Heart right ventricle (tissue), 16 donors: ENCODE measurements at regions not wholly inside any gene's neighbourhood (a gene's known extent, or its start where the extent isn't known, plus 50 kb on each side); places are given as distances from the start of the nearest gene placed in this dataset.
A peak's percentile ranks its signal among the peaks of the same experiment; 100 is the strongest.

Experiments used
- ATAC-seq, 8 donors: fragments of 200-7000 bp; cut with Tn5 transposase; one replicate each; pipeline ENCODE4 v1.9.1; 2020; ENCODE audit warnings: mild to moderate bottlenecking in 8 of 8, moderate library complexity in 8 of 8, moderate number of reproducible peaks in 1 of 8
- DNase-seq, 2 donors: peaks; one replicate each; pipeline ENCODE4 v3.0.0-alpha.2; 2020
- H3K27ac ChIP-seq, 10 donors: fragments of 200-600 bp; sonication (generic) in 2 of 10; one replicate each; pipeline versions ENCODE4 v1.5.0 to v1.8.0; 2020 to 2022; ENCODE audit warnings: mild to moderate bottlenecking in 3 of 10
- H3K27me3 ChIP-seq, 7 donors: fragments of 200-600 bp; one replicate each; pipeline ENCODE4 v1.8.0; 2021 to 2022; ENCODE audit warnings: mild to moderate bottlenecking in 2 of 7
- H3K36me3 ChIP-seq, 9 donors: fragments of 200-600 bp; sonication (generic) in 1 of 9; one replicate each; pipeline versions ENCODE4 v1.5.0 to v1.8.0; 2020 to 2022; ENCODE audit warnings: mild to moderate bottlenecking in 2 of 9
- H3K4me1 ChIP-seq, 9 donors: fragments of 200-600 bp; sonication (generic) in 1 of 9; one replicate each; pipeline versions ENCODE4 v1.5.0 to v1.8.0; 2020 to 2022; ENCODE audit warnings: mild to moderate bottlenecking in 4 of 9
- H3K4me3 ChIP-seq, 10 donors: fragments of 200-600 bp; sonication (generic) in 2 of 10; one replicate each; pipeline versions ENCODE4 v1.5.0 to v1.8.0; 2020 to 2022; ENCODE audit warnings: mild to moderate bottlenecking in 7 of 10, moderate library complexity in 2 of 10
- H3K9me3 ChIP-seq, 11 donors: fragments of 200-600 bp in 10 of 11; sonication (generic) in 2 of 11; one replicate each; pipeline versions ENCODE4 v1.5.0 to v1.8.0; 2013 to 2022; ENCODE audit warnings: mild to moderate bottlenecking in 2 of 11, control low read depth in 1 of 11, moderate library complexity in 1 of 11
- CTCF ChIP-seq, 9 donors: fragments of 200-600 bp; sonication (generic) in 2 of 9; IDR thresholded peaks; one replicate each; pipeline versions ENCODE4 v1.5.0 to v1.8.0; 2021 to 2022; ENCODE audit warnings: antibody characterized with exemption in 9 of 9, mild to moderate bottlenecking in 5 of 9, moderate library complexity in 1 of 9
- WGBS, 2 donors: extraction: QIAGEN DNeasy Blood & Tissue Kit; methylation state at CpG; one replicate each; pipeline ENCODE4 v1.1.7; 2013; ENCODE audit warnings: inconsistent platforms in 1 of 2; 5-methylcytosine and 5-hydroxymethylcytosine counted together
- intact Hi-C, 10 donors: fragments of 100-400 bp; cut with DNase I; formaldehyde crosslinking; loops; one replicate each; pipeline versions ENCODE4 v1.11.1 to v1.14.2; 2022
- donor health status: Arrhythmogenic right ventricular cardiomyopathy.
- donor health status: ischemic (EF 13 %, LVEDD 7.1; RV severe dilation, severe dysfunction).
- donor health status: healthy with polysubstance abuse.
- donor health status: DM: no; HTN: yes; CAD: no.
- donor health status: DM: no; HTN: no; CAD: no.
- donor health status: ischemic (EF 25% LVEDD 6.9; RV normal size, moderate dysfunction).
- donor health status: ischemic (EF 25% LVEDD 5.7; RV mildly dilated, moderate dysfunction).
- donor health status: healthy.
- donor health status: DM: yes; HTN: yes; CAD: no.
- donor health status: Ischemic cardiomyopathy.
- donor health status: ischemic (EF 35%, LVEDD 5.7; RV mildly dilated, moderate dysfunction).
- donor health status: nonischemic (EF 11% LVEDD 7.7; RV severe dilation, severe dysfunction).
- donor health status: DM: yes; HTN: yes; CAD: no.
- donor health status: PGD.
- donor health status: ischemic (EF 29% LVEDD 5.4; RV normal size, mild dysfunction).
- donor health status: nonischemic (EF 23%, LVEDD 6.1; RV moderate dilation, normal function).

DNA sequence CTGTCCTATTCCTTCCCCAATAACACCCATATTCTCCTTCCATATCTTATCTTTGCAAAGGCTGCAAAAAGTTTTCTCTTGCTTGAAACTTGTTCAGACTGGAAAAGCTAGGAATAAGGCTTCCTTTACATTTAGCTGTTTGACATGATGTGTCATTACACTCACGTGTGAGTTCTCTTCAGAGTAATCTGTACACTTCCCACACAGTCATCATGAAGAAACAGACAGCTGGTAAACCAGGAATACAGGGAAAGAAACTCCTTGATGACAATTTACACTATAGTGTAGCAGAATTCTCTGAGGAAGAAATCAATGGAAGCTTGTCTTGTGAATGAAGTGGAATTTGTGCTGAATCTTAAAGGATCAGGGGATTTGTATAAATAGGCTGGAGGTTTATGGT lies 628.6 kb upstream of the CDH2 start:
- peaks cover 0 to 25% (median 0%) of the 10 kb centered on the region in 11 donors for H3K9me3 ChIP-seq
- H3K36me3 ChIP-seq: no peaks in the 10 kb centered on the region
- 65 to 66% methylated on average over 1 of the region's 1 CpG for WGBS, 2 donors
- TF ChIP-seq CTCF (IDR thresholded peaks at IDR 0.05): no peak
- no peaks in the 10 kb centered on the region for H3K27me3 ChIP-seq
- H3K27ac ChIP-seq: no peak overlapping the region
- ATAC-seq: no peak
- no peak for DNase-seq
- intact Hi-C loops: no loop called here
- H3K4me1 ChIP-seq: peaks cover 0 to 4% (median 0%) of the 10 kb centered on the region in 9 donors
- H3K4me3 ChIP-seq: no peak overlapping the region

DNA sequence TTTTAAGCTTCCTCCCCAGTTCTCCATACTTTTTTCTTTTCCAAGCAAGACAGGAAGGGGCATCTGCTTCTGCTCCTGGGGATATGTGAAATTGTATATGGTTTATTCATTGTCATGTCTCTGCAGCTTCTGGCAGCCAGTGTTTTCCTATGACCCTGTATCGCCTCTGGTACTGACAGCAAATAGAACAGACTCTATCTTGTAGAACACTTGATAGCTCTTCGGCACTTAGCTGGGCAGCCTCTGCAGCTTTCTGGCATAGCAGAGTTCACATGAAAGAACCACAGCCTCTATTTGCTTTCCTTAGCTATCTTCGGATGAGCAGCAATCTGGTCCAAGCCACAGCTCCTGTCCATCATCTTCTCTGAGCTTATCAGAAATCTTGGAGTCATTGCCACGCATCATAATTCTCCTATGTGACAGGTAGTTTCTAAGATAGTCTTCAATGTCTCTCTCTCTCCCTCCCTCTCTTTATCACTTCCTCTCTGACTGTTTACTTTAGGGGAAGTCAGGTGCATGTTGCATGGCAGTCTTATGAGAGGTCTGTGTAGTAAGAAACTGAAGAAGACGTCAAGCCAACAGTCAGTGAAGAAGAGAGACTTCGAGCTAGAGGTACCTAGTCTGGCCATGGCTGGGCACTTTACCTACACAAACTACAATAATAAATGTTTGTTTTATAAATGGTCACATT lies 627.7 kb upstream of the CDH2 start:
- intact Hi-C loops: no loop called here
- H3K4me3 ChIP-seq: no peak overlapping the region
- no peak overlapping the region for H3K27ac ChIP-seq
- 57 to 61% methylated on average over 6 of the region's 6 CpGs for WGBS, 2 donors
- no peaks in the 10 kb centered on the region for H3K36me3 ChIP-seq
- no peak for DNase-seq
- H3K9me3 ChIP-seq: peaks cover 0 to 25% (median 0%) of the 10 kb centered on the region in 11 donors
- no peak for TF ChIP-seq CTCF (IDR thresholded peaks at IDR 0.05)
- H3K27me3 ChIP-seq: no peaks in the 10 kb centered on the region
- H3K4me1 ChIP-seq: peaks cover 0 to 4% (median 0%) of the 10 kb centered on the region in 9 donors
- peak in 1 of 8 donors; percentile 39 for ATAC-seq

DNA sequence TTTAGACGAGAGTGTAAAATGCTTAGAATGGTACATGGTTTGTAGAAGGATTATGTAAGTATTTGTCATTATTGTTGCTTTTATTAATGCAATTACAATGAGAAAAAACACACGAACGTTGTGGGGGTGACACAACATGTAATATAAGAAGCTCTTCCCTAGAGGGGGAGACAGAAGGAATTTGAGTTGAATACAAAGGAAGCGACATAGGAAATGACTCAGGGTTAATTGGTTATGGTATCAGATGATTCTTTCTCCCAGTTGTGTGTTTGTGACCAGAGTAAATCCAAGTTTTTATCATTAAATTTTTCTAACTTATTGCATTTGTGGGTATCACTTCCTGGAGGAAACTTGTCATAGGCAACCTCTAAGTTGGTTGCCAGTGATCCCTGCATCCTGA lies 625.6 kb upstream of the CDH2 start:
- peaks cover 0 to 5% (median 0%) of the 10 kb centered on the region in 11 donors for H3K9me3 ChIP-seq
- 54 to 67% methylated on average over 4 of the region's 4 CpGs for WGBS, 2 donors

DNA sequence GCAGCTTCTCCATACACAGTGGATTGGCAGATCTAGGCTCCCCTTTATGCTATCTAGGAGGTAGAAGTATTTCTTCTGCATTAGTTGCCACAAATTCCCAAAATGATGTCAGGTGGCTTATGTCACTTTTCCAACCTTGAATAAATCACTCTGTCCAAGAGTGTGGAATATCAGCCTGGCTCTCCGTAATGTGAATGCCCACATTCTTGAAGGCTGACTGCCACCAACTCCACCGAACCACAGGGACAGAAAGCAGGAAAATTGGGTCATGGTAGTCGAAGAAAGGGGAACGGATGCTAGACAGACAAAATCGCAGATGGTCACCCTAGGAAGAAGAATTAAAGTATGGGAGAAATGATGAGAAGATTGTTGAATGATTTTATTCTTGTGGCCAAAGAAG lies 624.9 kb upstream of the CDH2 start:
- ATAC-seq: no peak
- H3K9me3 ChIP-seq: peaks cover 0 to 4% (median 0%) of the 10 kb centered on the region in 11 donors
- H3K4me1 ChIP-seq: peaks cover 0 to 4% (median 0%) of the 10 kb centered on the region in 9 donors
- 93 to 99% methylated on average over 5 of the region's 5 CpGs for WGBS, 2 donors
- no peak overlapping the region for H3K27ac ChIP-seq
- no peaks in the 10 kb centered on the region for H3K36me3 ChIP-seq
- intact Hi-C loops: no loop called here
- no peak for TF ChIP-seq CTCF (IDR thresholded peaks at IDR 0.05)
- DNase-seq: no peak
- no peaks in the 10 kb centered on the region for H3K27me3 ChIP-seq
- no peak overlapping the region for H3K4me3 ChIP-seq

More for the DNA sequence above, 625.6 kb upstream of the CDH2 start:
- Histone ChIP-seq H3K4me3 (no peak overlapping the region), H3K27me3 (no peaks in the 10 kb centered on the region), H3K27ac (no peak overlapping the region), H3K4me1 (peaks cover 0 to 4% (median 0%) of the 10 kb centered on the region in 9 donors), H3K36me3 (no peaks in the 10 kb centered on the region)
- ATAC-seq (peak in 2 of 8 donors; percentile 37 to 44), DNase-seq (no peak)
- intact Hi-C loops: no loop called here
- TF ChIP-seq CTCF (IDR thresholded peaks at IDR 0.05): no peak
